A549 (cell line): ENCODE measurements at regions not wholly inside any gene's neighbourhood (a gene's known extent, or its start where the extent isn't known, plus 50 kb on each side); places are given as distances from the start of the nearest gene placed in this dataset.

Experiments used
- ATAC-seq, 2 experiments: fragments of 200-7000 bp in 1 of 2; fragments of >200 bp in 1 of 2; cut with Nextera tagmentation in 1 of 2; cut with Tn5 transposase in 1 of 2; 3 replicates each; pipeline versions ENCODE4 v1.8.0 to v1.9.1; 2018 to 2020; ENCODE audit warnings: mild to moderate bottlenecking in 1 of 2, moderate library complexity in 1 of 2
- CTCF ChIA-PET: fragments of 300-600 bp; sonication (Branson Sonifier 250); formaldehyde crosslinking; extraction: SDS; loops from one replicate; lab custom pipeline; 2021; ENCODE audit warnings: antibody characterized with exemption, inconsistent platforms; lab: Yijun Ruan, JAX
- POLR2A ChIA-PET: fragments of 350-600 bp; formaldehyde crosslinking; extraction: SDS; loops from one replicate; lab custom pipeline; 2021; ENCODE audit warnings: antibody characterized with exemption, inconsistent platforms; lab: Yijun Ruan, JAX
- DNase-seq, 2 experiments: peaks; one replicate each; pipeline versions ENCODE4 v3.0.0 to v3.0.0-alpha.2; 2011 to 2016; ENCODE audit warnings: low read depth in 1 of 2, low spot score in 1 of 2
- FAIRE-seq: peaks from 2 replicates; lab custom pipeline; 2011; peaks lifted over from hg19 to GRCh38; lab: Jason Lieb, UNC
- H3K27ac ChIP-seq, 2 experiments: fragments of >200 bp; sonication (Bioruptor Twin); formaldehyde crosslinking; 3 replicates each; pipeline ENCODE4 v1.5.1; 2016 to 2017
- H3K4me1 ChIP-seq: fragments of >200 bp; sonication (Bioruptor Twin); formaldehyde crosslinking; 3 replicates; pipeline ENCODE4 v1.6.1; 2016
- H3K4me2 ChIP-seq: fragments of >200 bp; sonication (Bioruptor Twin); formaldehyde crosslinking; 3 replicates; pipeline ENCODE4 v1.6.1; 2016
- H3K4me3 ChIP-seq: fragments of >200 bp; sonication (Bioruptor Twin); formaldehyde crosslinking; 3 replicates; pipeline ENCODE4 v1.5.1; 2016
- H3K9me3 ChIP-seq: fragments of >200 bp; sonication (Bioruptor Twin); formaldehyde crosslinking; 3 replicates; pipeline ENCODE4 v1.6.1; 2016
- ATOH8 ChIP-seq: fragments of 250-450 bp; sonication (Bioruptor Pico); IDR thresholded peaks from 2 replicates; pipeline ENCODE4 v1.5.0; 2020; ENCODE audit warnings: low read depth, mild to moderate bottlenecking, moderate library complexity
- CEBPB ChIP-seq, 2 experiments: fragments of >200 bp in 1 of 2; sonication (Bioruptor Twin) in 1 of 2; formaldehyde crosslinking in 1 of 2; IDR thresholded peaks; 2 replicates each; pipeline ENCODE4 v1.6.1; 2012 to 2016
- CHD2 ChIP-seq: fragments of 150-350 bp; IDR thresholded peaks from 2 replicates; pipeline ENCODE4 v1.6.1; 2014; ENCODE audit warnings: low read length; ENCODE audit not compliant: partially characterized antibody
- CHD4 ChIP-seq: fragments of 200-600 bp; sonication (generic); IDR thresholded peaks from 2 replicates; pipeline ENCODE4 v1.6.1; 2016; ENCODE audit warnings: antibody characterized with exemption, mild to moderate bottlenecking, borderline replicate concordance
- EP300 ChIP-seq, 2 experiments: fragments of >200 bp; sonication (Bioruptor Twin); formaldehyde crosslinking; IDR thresholded peaks; 2 replicates in 1 of 2; 3 replicates in 1 of 2; pipeline ENCODE4 v1.6.1; 2016 to 2017
- ESRRA ChIP-seq: fragments of 150-350 bp; IDR thresholded peaks from 2 replicates; pipeline ENCODE4 v1.6.1; 2014; ENCODE audit warnings: mild to moderate bottlenecking, low read length, borderline replicate concordance
- FOSB ChIP-seq: fragments of 250-450 bp; sonication (Bioruptor Pico); IDR thresholded peaks from 2 replicates; pipeline ENCODE4 v1.5.0; 2020; ENCODE audit warnings: mild to moderate bottlenecking, moderate library complexity
- FOXS1 ChIP-seq: fragments of 250-450 bp; sonication (Bioruptor Pico); IDR thresholded peaks from 2 replicates; pipeline ENCODE4 v1.5.0; 2020; ENCODE audit warnings: mild to moderate bottlenecking, moderate library complexity
- HDAC2 ChIP-seq: fragments of 200-600 bp; sonication (generic); IDR thresholded peaks from 2 replicates; pipeline ENCODE4 v1.6.1; 2016
- HES2 ChIP-seq: fragments of >200 bp; sonication (Bioruptor Twin); formaldehyde crosslinking; IDR thresholded peaks from 2 replicates; pipeline ENCODE4 v1.6.1; 2016
- HOXB13 ChIP-seq: fragments of 250-450 bp; sonication (Bioruptor Pico); IDR thresholded peaks from 2 replicates; pipeline ENCODE4 v1.5.0; 2020; ENCODE audit warnings: low read depth, mild to moderate bottlenecking, moderate library complexity
- HOXB5 ChIP-seq: fragments of 250-450 bp; sonication (Bioruptor Pico); IDR thresholded peaks from 2 replicates; pipeline ENCODE4 v1.5.0; 2020; ENCODE audit warnings: mild to moderate bottlenecking, moderate library complexity
- KDM1A ChIP-seq: fragments of 200-600 bp; sonication (generic); IDR thresholded peaks from 2 replicates; pipeline ENCODE4 v1.6.1; 2016; ENCODE audit warnings: low read depth, mild to moderate bottlenecking
- KDM5A ChIP-seq: fragments of 200-600 bp; sonication (generic); IDR thresholded peaks from 2 replicates; pipeline ENCODE4 v1.6.1; 2016; ENCODE audit warnings: antibody characterized with exemption, mild to moderate bottlenecking
- MYC ChIP-seq: IDR thresholded peaks from 2 replicates; pipeline ENCODE4 v1.6.1; 2012; ENCODE audit warnings: mild to moderate bottlenecking, inconsistent platforms, low read length, improper control_type of control experiment, borderline replicate concordance
- NFE2L2 ChIP-seq: fragments of 150-350 bp; conservative IDR thresholded peaks from 2 replicates; pipeline ENCODE4 v1.6.1; 2014; ENCODE audit warnings: low read length
- NR3C1 ChIP-seq: fragments of >200 bp; sonication (Bioruptor Twin); formaldehyde crosslinking; IDR thresholded peaks from 3 replicates; pipeline ENCODE4 v1.6.1; 2017
- PHF8 ChIP-seq: fragments of 200-600 bp; sonication (generic); IDR thresholded peaks from 2 replicates; pipeline ENCODE4 v1.6.1; 2016; ENCODE audit warnings: low read depth, mild to moderate bottlenecking, antibody characterized with exemption, moderate library complexity, borderline replicate concordance
- RAD21 ChIP-seq, 2 experiments: fragments of >200 bp in 1 of 2; sonication (Bioruptor Twin) in 1 of 2; formaldehyde crosslinking in 1 of 2; IDR thresholded peaks in 1 of 2; conservative IDR thresholded peaks in 1 of 2; 2 replicates in 1 of 2; 3 replicates in 1 of 2; pipeline ENCODE4 v1.6.1; 2012 to 2018; ENCODE audit warnings: inconsistent platforms in 1 of 2
- REST ChIP-seq: fragments of 200-600 bp; sonication (generic); IDR thresholded peaks from 2 replicates; pipeline ENCODE4 v1.6.1; 2016; ENCODE audit warnings: antibody characterized with exemption, mild to moderate bottlenecking, moderate library complexity
- SMC3 ChIP-seq: fragments of >200 bp; sonication (Bioruptor Twin); formaldehyde crosslinking; IDR thresholded peaks from 3 replicates; pipeline ENCODE4 v1.6.1; 2018; ENCODE audit warnings: inconsistent platforms
- SREBF2 ChIP-seq: fragments of 450-650 bp; IDR thresholded peaks from 2 replicates; pipeline ENCODE4 v1.6.1; 2014; ENCODE audit warnings: mild to moderate bottlenecking, moderate library complexity
- TP53 ChIP-seq: fragments of 250-450 bp; sonication (Bioruptor Pico); IDR thresholded peaks from 2 replicates; pipeline ENCODE4 v1.5.0; 2021; ENCODE audit warnings: mild to moderate bottlenecking, moderate library complexity
- USF2 ChIP-seq: fragments of 450-650 bp; IDR thresholded peaks from 2 replicates; pipeline ENCODE4 v1.6.1; 2014; ENCODE audit warnings: antibody characterized with exemption
- ZFP36 ChIP-seq: fragments of 450-650 bp; IDR thresholded peaks from 2 replicates; pipeline ENCODE4 v1.6.1; 2014; ENCODE audit warnings: borderline replicate concordance; ENCODE audit not compliant: partially characterized antibody
- WGBS: methylation state at CpG from one replicate; pipeline ENCODE4 v1.1.6; 2017; ENCODE audit errors: missing lambda C conversion rate; 5-methylcytosine and 5-hydroxymethylcytosine counted together

GRCh38 chr3:109607897-109608296 lies 270.6 kb upstream of the DPPA4 start:
- ChIA-PET CTCF (no interaction called here), POLR2A (no interaction called here)
- H3K9me3 ChIP-seq: no peaks in the 10 kb centered on the region
- no peak overlapping the region for H3K4me3 ChIP-seq
- DNase-seq: no peak
- 66% methylated on average over 1 of the region's 1 CpG for WGBS
- no peak overlapping the region for H3K4me2 ChIP-seq
- H3K4me1 ChIP-seq: no peaks in the 10 kb centered on the region
- TF ChIP-seq EP300 (IDR thresholded peaks at IDR 0.05): no peak
- TF ChIP-seq MYC: no peak
- no peak for TF ChIP-seq CEBPB (IDR thresholded peaks at IDR 0.05)
- no peak for TF ChIP-seq HES2
- no peak for TF ChIP-seq USF2
- TF ChIP-seq NFE2L2: no peak
- TF ChIP-seq REST: no peak
- no peak for TF ChIP-seq HOXB5
- TF ChIP-seq KDM1A: no peak
- no peak for TF ChIP-seq ZFP36
- TF ChIP-seq NR3C1: no peak
- TF ChIP-seq ESRRA: no peak
- FAIRE-seq: no peak
- ATAC-seq: no peak
- H3K27ac ChIP-seq: no peak overlapping the region

- no peak for TF ChIP-seq HOXB5
- TF ChIP-seq ZFP36: no peak
- no peak for TF ChIP-seq SMC3
- CTCF ChIA-PET: interaction anchor here (0.6 kb wide), 1 partner anchor 911 kb away, joined by 3 read pairs; no protein-coding TSS in a partner anchor
- Histone ChIP-seq H3K27ac (no peak overlapping the region), H3K9me3 (no peaks in the 10 kb centered on the region), H3K4me3 (no peak overlapping the region), H3K4me2 (no peak overlapping the region), H3K4me1 (no peaks in the 10 kb centered on the region)
- POLR2A ChIA-PET: no interaction called here
- ATAC-seq (no peak), DNase-seq (no peak), FAIRE-seq (no peak)
- WGBS: 44% methylated on average over 9 of the region's 9 CpGs
These were observed 271.2 kb upstream of the DPPA4 start for GRCh38 chr3:109608574-109608973.

GRCh38 chr3:109618766-109619378 lies 281.5 kb upstream of the DPPA4 start:
- 39% methylated on average over 2 of the region's 2 CpGs for WGBS
- ChIA-PET POLR2A (no interaction called here), CTCF (no interaction called here)

GRCh38 chr3:109631897-109632296 lies 294.6 kb upstream of the DPPA4 start:
- DNase-seq (no peak), ATAC-seq (no peak), FAIRE-seq (no peak)
- no peaks in the 10 kb centered on the region for H3K9me3 ChIP-seq
- no peak overlapping the region for H3K4me2 ChIP-seq
- CTCF ChIA-PET: interaction anchor here (1.0 to 1.4 kb wide), 2 partner anchors 9 to 11 kb away, joined by 3 read pairs; no protein-coding TSS in a partner anchor
- no peak overlapping the region for H3K27ac ChIP-seq
- POLR2A ChIA-PET: no interaction called here
- TF ChIP-seq CHD2 (no peak), HOXB13 (CRISPR knock-in tag) (no peak), TP53 (CRISPR knock-in tag) (no peak), ATOH8 (CRISPR knock-in tag) (no peak), ZFP36 (no peak), RAD21 (conservative IDR thresholded peaks at IDR 0.05 in 1 of 2, IDR thresholded peaks at IDR 0.05 in 1 of 2) (no peak), KDM5A (no peak), FOXS1 (no peak), SREBF2 (no peak), FOSB (CRISPR knock-in tag) (no peak), HOXB5 (no peak), CHD4 (no peak), PHF8 (no peak)
- TF ChIP-seq, all 56 proteins: peak for 0
- no peak overlapping the region for H3K4me3 ChIP-seq
- H3K4me1 ChIP-seq: no peaks in the 10 kb centered on the region

More at GRCh38 chr3:109618766-109619378, 281.5 kb upstream of the DPPA4 start:
- Histone ChIP-seq H3K4me1 (no peaks in the 10 kb centered on the region), H3K4me3 (no peak overlapping the region), H3K4me2 (no peak overlapping the region)
- ATAC-seq: no peak
- TF ChIP-seq HDAC2 (no peak), KDM5A (no peak)
- TF ChIP-seq, all 56 proteins: peak for 0
- Histone ChIP-seq H3K9me3 (no peaks in the 10 kb centered on the region), H3K27ac (no peak overlapping the region)
- FAIRE-seq: no peak
- DNase-seq: no peak
